OCI-LY3 (cell line): ENCODE measurements at regions not wholly inside any gene's neighbourhood (a gene's known extent, or its start where the extent isn't known, plus 50 kb on each side); places are given as distances from the start of the nearest gene placed in this dataset.
"Not testable (repeated sequence)": the region's sequence is repeated elsewhere in the genome, so short reads cannot be mapped to it uniquely, and the experiment has no call there.

Experiments used
- H2AFZ ChIP-seq: fragments of 200-600, 300-600 bp; shearing (Covaris generic); 2 replicates; pipeline ENCODE4 v1.6.0; 2014; ENCODE audit warnings: antibody characterized with exemption, low read depth, low read length
- H3K27ac ChIP-seq: fragments of 200-600, 300-600 bp; sonication (generic); 2 replicates; pipeline ENCODE4 v1.5.1; 2014; ENCODE audit warnings: mild to moderate bottlenecking, low read length, moderate library complexity, mixed read lengths
- H3K27me3 ChIP-seq: fragments of 200-600, 300-600 bp; sonication (generic); 2 replicates; pipeline ENCODE4 v1.6.1; 2014; ENCODE audit warnings: low read depth, low read length, mixed read lengths
- H3K36me3 ChIP-seq: fragments of 200-600, 300-600 bp; sonication (generic); replicated peaks from 2 replicates; pipeline ENCODE3; 2014; ENCODE audit warnings: low read depth, low read length, mixed read lengths
- H3K4me1 ChIP-seq: fragments of 300-600, 200-600 bp; sonication (generic); 2 replicates; pipeline ENCODE4 v1.6.1; 2014; ENCODE audit warnings: low read length, mixed read lengths
- H3K4me2 ChIP-seq: fragments of 200-600, 300-600 bp; sonication (generic); 2 replicates; pipeline ENCODE4 v1.6.1; 2014; ENCODE audit warnings: low read length, mixed read lengths
- H3K4me3 ChIP-seq: fragments of 300-600, 200-600 bp; sonication (generic); 2 replicates; pipeline ENCODE4 v1.5.1; 2014; ENCODE audit warnings: antibody characterized with exemption, mild to moderate bottlenecking, low read length, moderate library complexity
- H3K79me2 ChIP-seq: fragments of 300-600, 200-600 bp; shearing (Covaris generic); 2 replicates; pipeline ENCODE4 v1.6.1; 2014; ENCODE audit warnings: mild to moderate bottlenecking, low read length, mixed read lengths
- H3K9ac ChIP-seq: fragments of 300-600, 200-600 bp; shearing (Covaris generic); 2 replicates; pipeline ENCODE4 v1.6.0; 2014; ENCODE audit warnings: mild to moderate bottlenecking, low read length, moderate library complexity
- H3K9me3 ChIP-seq: fragments of 200-600, 300-600 bp; shearing (Covaris generic); 2 replicates; pipeline ENCODE4 v1.6.1; 2014; ENCODE audit warnings: low read length, mixed read lengths; ENCODE audit not compliant: insufficient read depth
- H4K20me1 ChIP-seq: fragments of 200-600, 300-600 bp; sonication (generic); 2 replicates; pipeline ENCODE4 v1.6.1; 2016; ENCODE audit warnings: low read length, mixed read lengths; ENCODE audit not compliant: insufficient read depth
- CTCF ChIP-seq: fragments of 200-600, 300-600 bp; sonication (generic); IDR thresholded peaks from 2 replicates; pipeline ENCODE4 v1.5.1; 2014; ENCODE audit warnings: antibody characterized with exemption, low read length, low read depth
- EZH2phosphoT487 ChIP-seq: fragments of 200-600 bp; shearing (Covaris generic); IDR thresholded peaks from 2 replicates; pipeline ENCODE4 v1.6.1; 2018; ENCODE audit warnings: antibody characterized with exemption, mixed run types, low read depth

GRCh38 chr6:137299681-137300080 is 80.5 kb upstream of the IFNGR1 start:
- no peaks in the 10 kb centered on the region for H3K27me3 ChIP-seq
- H3K79me2 ChIP-seq, result no peaks in the 10 kb centered on the region
- H3K36me3 ChIP-seq, result no peaks in the 10 kb centered on the region
- no peak overlapping the region for H3K27ac ChIP-seq
- no peak overlapping the region for H3K4me3 ChIP-seq
- H4K20me1 ChIP-seq, result no peaks in the 10 kb centered on the region
- no peak overlapping the region for H3K4me2 ChIP-seq
- no peak overlapping the region for H3K9ac ChIP-seq
- no peaks in the 10 kb centered on the region for H3K9me3 ChIP-seq
- TF ChIP-seq CTCF, result no peak
- no peak for TF ChIP-seq EZH2phosphoT487
- no peak overlapping the region for H2AFZ ChIP-seq
- no peaks in the 10 kb centered on the region for H3K4me1 ChIP-seq

GRCh38 chr6:137297887-137298286 is 78.7 kb upstream of the IFNGR1 start:
- Histone ChIP-seq H3K9me3 (no peaks in the 10 kb centered on the region), H3K9ac (no peak overlapping the region), H3K36me3 (no peaks in the 10 kb centered on the region), H2AFZ (no peak overlapping the region), H3K4me1 (no peaks in the 10 kb centered on the region), H3K79me2 (no peaks in the 10 kb centered on the region), H3K27ac (no peak overlapping the region), H3K27me3 (no peaks in the 10 kb centered on the region), H3K4me3 (no peak overlapping the region), H4K20me1 (no peaks in the 10 kb centered on the region), H3K4me2 (no peak overlapping the region)
- TF ChIP-seq EZH2phosphoT487 (no peak), CTCF (no peak)

GRCh38 chr6:137292326-137292725 is 73.1 kb upstream of the IFNGR1 start:
- H3K36me3 ChIP-seq, result not testable (repeated sequence)

GRCh38 chr6:137291441-137291840 is 72.3 kb upstream of the IFNGR1 start:
- TF ChIP-seq EZH2phosphoT487 (no peak), CTCF (no peak)
- Histone ChIP-seq H3K27me3 (no peaks in the 10 kb centered on the region), H3K9ac (no peak overlapping the region), H3K27ac (no peak overlapping the region), H3K9me3 (no peaks in the 10 kb centered on the region), H3K4me1 (0 out of 2 replicates have a peak, but pooled peaks cover 3% of the 10 kb centered on the region), H2AFZ (no peak overlapping the region), H3K36me3 (no peaks in the 10 kb centered on the region), H4K20me1 (no peaks in the 10 kb centered on the region), H3K4me2 (no peak overlapping the region), H3K79me2 (no peaks in the 10 kb centered on the region), H3K4me3 (no peak overlapping the region)

More at GRCh38 chr6:137292326-137292725, 73.1 kb upstream of the IFNGR1 start:
- H3K27ac ChIP-seq, H3K4me2 ChIP-seq, H3K79me2 ChIP-seq, H3K9me3 ChIP-seq, H2AFZ ChIP-seq, H3K27me3 ChIP-seq, H3K4me1 ChIP-seq, H3K9ac ChIP-seq, H3K4me3 ChIP-seq, H4K20me1 ChIP-seq: not testable (repeated sequence)
